ENCODE measurements at regions not wholly inside any gene's neighbourhood (a gene's known extent, or its start where the extent isn't known, plus 50 kb on each side); places are given as distances from the start of the nearest gene placed in this dataset.

DNA sequence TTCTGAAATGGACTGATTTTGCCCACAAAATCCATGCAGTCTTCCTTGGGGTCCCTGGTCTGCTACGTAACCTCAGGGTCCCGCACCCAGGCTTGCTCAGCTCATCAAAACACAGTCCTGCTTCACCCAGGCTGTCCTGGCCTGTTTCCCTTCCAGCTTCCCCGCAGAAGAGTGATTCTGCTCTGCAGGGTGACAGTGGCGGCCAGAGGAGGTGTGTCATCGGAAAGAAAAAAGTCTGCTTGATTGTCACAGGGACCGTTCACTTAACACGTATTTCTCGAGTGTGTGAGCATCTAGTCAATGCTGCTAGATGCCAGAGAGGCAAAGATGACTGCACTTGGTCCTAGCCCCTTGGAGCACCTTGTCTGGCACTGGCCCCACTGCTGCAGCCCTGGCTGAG, 50.1 kb upstream of the ABHD2 start:
- TF ChIP-seq ESRRA (IDR thresholded peaks at IDR 0.05; ENCODE audit: borderline replicate concordance, low read depth) (no peak), NFYB (IDR thresholded peaks at IDR 0.05; ENCODE audit: extremely low read depth, insufficient read length) (no peak), ZNF830 (CRISPR knock-in tag; IDR thresholded peaks at IDR 0.05) (no peak), CEBPB (tag; IDR thresholded peaks at IDR 0.05) (no peak), EZH2 (IDR thresholded peaks at IDR 0.05; ENCODE audit: borderline replicate concordance, low read depth, low read length) (no peak), SMAD1 (IDR thresholded peaks at IDR 0.05; ENCODE audit: low read depth, low read length, partially characterized antibody) (no peak)
- TF ChIP-seq, protein P1, sequence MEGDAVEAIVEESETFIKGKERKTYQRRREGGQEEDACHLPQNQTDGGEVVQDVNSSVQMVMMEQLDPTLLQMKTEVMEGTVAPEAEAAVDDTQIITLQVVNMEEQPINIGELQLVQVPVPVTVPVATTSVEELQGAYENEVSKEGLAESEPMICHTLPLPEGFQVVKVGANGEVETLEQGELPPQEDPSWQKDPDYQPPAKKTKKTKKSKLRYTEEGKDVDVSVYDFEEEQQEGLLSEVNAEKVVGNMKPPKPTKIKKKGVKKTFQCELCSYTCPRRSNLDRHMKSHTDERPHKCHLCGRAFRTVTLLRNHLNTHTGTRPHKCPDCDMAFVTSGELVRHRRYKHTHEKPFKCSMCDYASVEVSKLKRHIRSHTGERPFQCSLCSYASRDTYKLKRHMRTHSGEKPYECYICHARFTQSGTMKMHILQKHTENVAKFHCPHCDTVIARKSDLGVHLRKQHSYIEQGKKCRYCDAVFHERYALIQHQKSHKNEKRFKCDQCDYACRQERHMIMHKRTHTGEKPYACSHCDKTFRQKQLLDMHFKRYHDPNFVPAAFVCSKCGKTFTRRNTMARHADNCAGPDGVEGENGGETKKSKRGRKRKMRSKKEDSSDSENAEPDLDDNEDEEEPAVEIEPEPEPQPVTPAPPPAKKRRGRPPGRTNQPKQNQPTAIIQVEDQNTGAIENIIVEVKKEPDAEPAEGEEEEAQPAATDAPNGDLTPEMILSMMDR (IDR thresholded peaks at IDR 0.05 in 2 of 3, conservative IDR thresholded peaks at IDR 0.05 in 1 of 3; ENCODE audit: insufficient read depth in 2 of 3, low read depth in 1 of 3, low read length in 3 of 3): no peak
- TF ChIP-seq, protein P2, sequence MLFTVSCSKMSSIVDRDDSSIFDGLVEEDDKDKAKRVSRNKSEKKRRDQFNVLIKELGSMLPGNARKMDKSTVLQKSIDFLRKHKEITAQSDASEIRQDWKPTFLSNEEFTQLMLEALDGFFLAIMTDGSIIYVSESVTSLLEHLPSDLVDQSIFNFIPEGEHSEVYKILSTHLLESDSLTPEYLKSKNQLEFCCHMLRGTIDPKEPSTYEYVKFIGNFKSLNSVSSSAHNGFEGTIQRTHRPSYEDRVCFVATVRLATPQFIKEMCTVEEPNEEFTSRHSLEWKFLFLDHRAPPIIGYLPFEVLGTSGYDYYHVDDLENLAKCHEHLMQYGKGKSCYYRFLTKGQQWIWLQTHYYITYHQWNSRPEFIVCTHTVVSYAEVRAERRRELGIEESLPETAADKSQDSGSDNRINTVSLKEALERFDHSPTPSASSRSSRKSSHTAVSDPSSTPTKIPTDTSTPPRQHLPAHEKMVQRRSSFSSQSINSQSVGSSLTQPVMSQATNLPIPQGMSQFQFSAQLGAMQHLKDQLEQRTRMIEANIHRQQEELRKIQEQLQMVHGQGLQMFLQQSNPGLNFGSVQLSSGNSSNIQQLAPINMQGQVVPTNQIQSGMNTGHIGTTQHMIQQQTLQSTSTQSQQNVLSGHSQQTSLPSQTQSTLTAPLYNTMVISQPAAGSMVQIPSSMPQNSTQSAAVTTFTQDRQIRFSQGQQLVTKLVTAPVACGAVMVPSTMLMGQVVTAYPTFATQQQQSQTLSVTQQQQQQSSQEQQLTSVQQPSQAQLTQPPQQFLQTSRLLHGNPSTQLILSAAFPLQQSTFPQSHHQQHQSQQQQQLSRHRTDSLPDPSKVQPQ (CRISPR knock-in tag; IDR thresholded peaks at IDR 0.05; ENCODE audit: borderline replicate concordance): no peak

Measured in K562 (cell line).